SU-DHL-6 (cell line): ENCODE measurements at regions not wholly inside any gene's neighbourhood (a gene's known extent, or its start where the extent isn't known, plus 50 kb on each side); places are given as distances from the start of the nearest gene placed in this dataset.

Source experiments
- EZH2phosphoT487 ChIP-seq: fragments of 200-600 bp; sonication (generic), shearing (Covaris generic); conservative IDR thresholded peaks from 2 replicates; pipeline ENCODE4 v1.6.1; 2018; ENCODE audit warnings: mild to moderate bottlenecking, antibody characterized with exemption, low read length, moderate library complexity, mixed read lengths
- TF ChIP-seq, protein P1 (sequence below): fragments of 200-600 bp; sonication (generic); IDR thresholded peaks from one replicate; pipeline ENCODE4 v1.5.1; 2017; ENCODE audit warnings: antibody characterized with exemption, mild to moderate bottlenecking, low read length, moderate library complexity; ENCODE audit not compliant: insufficient read depth, poor library complexity, severe bottlenecking

DNA sequence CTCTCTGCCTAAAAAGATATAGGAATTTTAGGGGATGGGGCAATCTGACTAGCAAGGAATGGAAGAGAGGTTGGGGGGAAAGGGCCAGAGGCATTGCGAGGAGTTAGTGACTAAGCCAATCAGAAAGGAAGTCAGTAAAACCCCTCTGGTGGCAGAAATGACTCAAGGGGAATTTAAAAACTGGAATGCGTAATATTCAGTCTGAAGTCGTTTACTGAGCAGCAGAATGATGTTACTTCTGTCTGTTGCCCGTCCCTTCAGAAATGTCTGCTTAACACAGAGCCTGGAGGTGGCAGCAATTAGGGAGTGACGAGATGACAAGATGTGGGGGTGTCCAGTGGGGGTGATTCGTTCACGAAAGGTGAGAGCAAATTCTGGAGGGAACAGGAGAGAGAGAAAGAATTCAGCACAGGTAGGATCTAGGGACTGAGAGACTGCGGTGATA is 107.7 kb upstream of the CLMP start:
- TF ChIP-seq, protein P1, sequence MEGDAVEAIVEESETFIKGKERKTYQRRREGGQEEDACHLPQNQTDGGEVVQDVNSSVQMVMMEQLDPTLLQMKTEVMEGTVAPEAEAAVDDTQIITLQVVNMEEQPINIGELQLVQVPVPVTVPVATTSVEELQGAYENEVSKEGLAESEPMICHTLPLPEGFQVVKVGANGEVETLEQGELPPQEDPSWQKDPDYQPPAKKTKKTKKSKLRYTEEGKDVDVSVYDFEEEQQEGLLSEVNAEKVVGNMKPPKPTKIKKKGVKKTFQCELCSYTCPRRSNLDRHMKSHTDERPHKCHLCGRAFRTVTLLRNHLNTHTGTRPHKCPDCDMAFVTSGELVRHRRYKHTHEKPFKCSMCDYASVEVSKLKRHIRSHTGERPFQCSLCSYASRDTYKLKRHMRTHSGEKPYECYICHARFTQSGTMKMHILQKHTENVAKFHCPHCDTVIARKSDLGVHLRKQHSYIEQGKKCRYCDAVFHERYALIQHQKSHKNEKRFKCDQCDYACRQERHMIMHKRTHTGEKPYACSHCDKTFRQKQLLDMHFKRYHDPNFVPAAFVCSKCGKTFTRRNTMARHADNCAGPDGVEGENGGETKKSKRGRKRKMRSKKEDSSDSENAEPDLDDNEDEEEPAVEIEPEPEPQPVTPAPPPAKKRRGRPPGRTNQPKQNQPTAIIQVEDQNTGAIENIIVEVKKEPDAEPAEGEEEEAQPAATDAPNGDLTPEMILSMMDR: no peak
- no peak for TF ChIP-seq EZH2phosphoT487
